Spleen (tissue), 11 donors: ENCODE measurements at regions not wholly inside any gene's neighbourhood (a gene's known extent, or its start where the extent isn't known, plus 50 kb on each side); places are given as distances from the start of the nearest gene placed in this dataset.
"Not testable (repeated sequence)": the region's sequence is repeated elsewhere in the genome, so short reads cannot be mapped to it uniquely, and the experiment has no call there.

Source experiments
- DNase-seq: peaks from one replicate; pipeline ENCODE4 v3.0.0-alpha.2; 2020
- H3K27ac ChIP-seq, 8 donors: fragments of 200-600 bp; sonication (generic) in 7 of 8; 1 replicate in 4 of 8; 2 replicates in 4 of 8; pipeline versions ENCODE4 v1.5.0 to v1.8.0; 2016 to 2021; ENCODE audit warnings: inconsistent platforms in 4 of 8, mild to moderate bottlenecking in 4 of 8, moderate library complexity in 1 of 8
- H3K27me3 ChIP-seq, 7 donors: fragments of 200-600 bp; sonication (generic) in 6 of 7; replicated peaks in 1 of 7; 1 replicate in 4 of 7; 2 replicates in 3 of 7; pipeline versions ENCODE4 v1.5.0 to v1.8.0; 2016 to 2021; ENCODE audit warnings: inconsistent platforms in 3 of 7, mild to moderate bottlenecking in 1 of 7
- H3K36me3 ChIP-seq, 6 donors: fragments of 200-600 bp; sonication (generic) in 5 of 6; 1 replicate in 4 of 6; 2 replicates in 2 of 6; pipeline versions ENCODE4 v1.5.0 to v1.8.0; 2016 to 2021; ENCODE audit warnings: inconsistent platforms in 2 of 6
- H3K4me1 ChIP-seq, 6 donors: fragments of 200-600 bp; sonication (generic) in 5 of 6; 1 replicate in 3 of 6; 2 replicates in 3 of 6; pipeline versions ENCODE4 v1.5.0 to v1.8.0; 2016 to 2021; ENCODE audit warnings: inconsistent platforms in 3 of 6
- H3K4me3 ChIP-seq, 8 donors: fragments of 200-600 bp; sonication (generic) in 7 of 8; 1 replicate in 4 of 8; 2 replicates in 4 of 8; pipeline versions ENCODE4 v1.5.0 to v1.8.0; 2016 to 2021; ENCODE audit warnings: inconsistent platforms in 4 of 8, mild to moderate bottlenecking in 4 of 8, moderate library complexity in 2 of 8
- H3K9me3 ChIP-seq, 8 donors: fragments of 200-600 bp; sonication (generic) in 7 of 8; 1 replicate in 4 of 8; 2 replicates in 4 of 8; pipeline versions ENCODE4 v1.5.0 to v1.8.0; 2016 to 2021; ENCODE audit warnings: inconsistent platforms in 4 of 8
- POLR2A ChIP-seq, 3 donors: fragments of 450-650 bp; IDR thresholded peaks; one replicate each; pipeline ENCODE4 v1.5.1; 2017; ENCODE audit warnings: antibody characterized with exemption in 3 of 3, mild to moderate bottlenecking in 1 of 3
- POLR2AphosphoS5 ChIP-seq, 3 donors: sonication (generic); formaldehyde crosslinking; IDR thresholded peaks; one replicate each; pipeline ENCODE4 v1.5.1; 2017; ENCODE audit warnings: antibody characterized with exemption in 3 of 3
- WGBS, 5 donors: extraction: QIAGEN DNeasy Blood & Tissue Kit in 3 of 5; methylation state at CpG; one replicate each; pipeline versions ENCODE4 v1.1.5 to v1.1.7; 2013 to 2018; 5-methylcytosine and 5-hydroxymethylcytosine counted together
- intact Hi-C: fragments of 100-400 bp; cut with DNase I; formaldehyde crosslinking; loops from one replicate; pipeline ENCODE4 v1.15.0; 2023; ENCODE audit warnings: low total_unique reads
- TF ChIP-seq, protein P1 (sequence below), 11 experiments: fragments of 200-600 bp in 7 of 11; fragments of 450-650 bp in 4 of 11; sonication (generic) in 4 of 11; IDR thresholded peaks in 8 of 11; conservative IDR thresholded peaks in 3 of 11; 1 replicate in 7 of 11; 2 replicates in 4 of 11; pipeline versions ENCODE4 v1.4.0 to v1.8.0; 2016 to 2021; ENCODE audit warnings: antibody characterized with exemption in 11 of 11, inconsistent platforms in 4 of 11, mild to moderate bottlenecking in 1 of 11
- donor health status: healthy with polysubstance abuse.
- donor health status: DM: no; HTN: no; CAD: no; lungs with moderate emphysema.
- donor health status: DM: no; HTN: no; CAD: no.
- donor health status: Bipolar disorder and iron deficiency.
- donor health status: healthy.
- donor health status: DM: no; HTN: no; CAD: no.
- donor health status: DM: yes; HTN: yes; CAD: no.

DNA sequence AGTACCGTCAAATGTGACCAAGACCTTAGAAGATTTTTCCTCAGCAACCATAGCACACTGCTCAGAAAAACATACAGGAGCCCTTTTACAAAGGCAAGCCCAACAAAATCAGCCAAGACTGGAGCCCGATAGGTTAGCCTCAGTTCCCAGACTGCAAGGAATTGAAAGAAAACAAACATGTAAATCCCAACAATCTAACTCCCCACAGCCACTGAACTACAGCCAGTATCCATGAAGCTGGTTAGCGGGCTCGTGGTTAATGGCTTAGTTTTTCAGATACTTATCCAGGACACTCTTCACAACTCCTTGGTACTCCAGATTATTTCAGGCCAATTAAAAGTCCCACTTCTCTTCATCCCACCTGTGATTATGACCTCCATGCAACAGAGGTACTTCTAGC is 201.6 kb downstream of the IPMK start:
- intact Hi-C loops = loop anchor here (10.0 kb wide), 1 partner anchor 731 kb away; no protein-coding TSS in a partner anchor
- Histone ChIP-seq H3K27ac (no peak overlapping the region), H3K4me3 (no peak overlapping the region), H3K9me3 (no peaks in the 10 kb centered on the region), H3K27me3 (no peaks in the 10 kb centered on the region), H3K36me3 (no peaks in the 10 kb centered on the region), H3K4me1 (no peaks in the 10 kb centered on the region)
- TF ChIP-seq POLR2A (IDR thresholded peaks at IDR 0.05) (no peak), POLR2AphosphoS5 (IDR thresholded peaks at IDR 0.05) (no peak)
- TF ChIP-seq, protein P1, sequence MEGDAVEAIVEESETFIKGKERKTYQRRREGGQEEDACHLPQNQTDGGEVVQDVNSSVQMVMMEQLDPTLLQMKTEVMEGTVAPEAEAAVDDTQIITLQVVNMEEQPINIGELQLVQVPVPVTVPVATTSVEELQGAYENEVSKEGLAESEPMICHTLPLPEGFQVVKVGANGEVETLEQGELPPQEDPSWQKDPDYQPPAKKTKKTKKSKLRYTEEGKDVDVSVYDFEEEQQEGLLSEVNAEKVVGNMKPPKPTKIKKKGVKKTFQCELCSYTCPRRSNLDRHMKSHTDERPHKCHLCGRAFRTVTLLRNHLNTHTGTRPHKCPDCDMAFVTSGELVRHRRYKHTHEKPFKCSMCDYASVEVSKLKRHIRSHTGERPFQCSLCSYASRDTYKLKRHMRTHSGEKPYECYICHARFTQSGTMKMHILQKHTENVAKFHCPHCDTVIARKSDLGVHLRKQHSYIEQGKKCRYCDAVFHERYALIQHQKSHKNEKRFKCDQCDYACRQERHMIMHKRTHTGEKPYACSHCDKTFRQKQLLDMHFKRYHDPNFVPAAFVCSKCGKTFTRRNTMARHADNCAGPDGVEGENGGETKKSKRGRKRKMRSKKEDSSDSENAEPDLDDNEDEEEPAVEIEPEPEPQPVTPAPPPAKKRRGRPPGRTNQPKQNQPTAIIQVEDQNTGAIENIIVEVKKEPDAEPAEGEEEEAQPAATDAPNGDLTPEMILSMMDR (IDR thresholded peaks at IDR 0.05 in 8 of 11, conservative IDR thresholded peaks at IDR 0.05 in 3 of 11) = no peak
- DNase-seq = no peak
- WGBS, 5 donors = 57 to 76% (median 72%) methylated on average over 4 of the region's 4 CpGs

DNA sequence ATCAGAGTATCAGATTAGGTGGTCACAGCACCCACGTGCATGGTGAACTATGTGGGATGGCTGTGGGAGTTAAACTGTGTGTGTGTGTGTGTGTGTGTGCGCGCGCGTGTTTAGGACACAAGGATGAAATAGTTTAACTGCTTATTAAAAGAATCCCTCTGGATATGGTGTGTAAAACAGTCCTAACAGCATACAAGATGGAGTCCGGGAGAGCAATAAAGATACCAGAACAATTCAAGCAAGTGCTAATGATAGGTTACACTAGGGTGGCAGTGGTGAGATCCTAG is 202.2 kb downstream of the IPMK start:
- H3K9me3 ChIP-seq = no peaks in the 10 kb centered on the region
- peaks cover 0 to 3% (median 0%) of the 10 kb centered on the region in 7 donors for H3K27me3 ChIP-seq
- no peaks in the 10 kb centered on the region for H3K4me1 ChIP-seq
- H3K27ac ChIP-seq = no peak overlapping the region
- intact Hi-C loops = loop anchor here (10.0 kb wide), 1 partner anchor 731 kb away; no protein-coding TSS in a partner anchor
- TF ChIP-seq POLR2AphosphoS5 (IDR thresholded peaks at IDR 0.05) (no peak), POLR2A (IDR thresholded peaks at IDR 0.05) (no peak)
- TF ChIP-seq, protein P1 (IDR thresholded peaks at IDR 0.05 in 8 of 11, conservative IDR thresholded peaks at IDR 0.05 in 3 of 11) = peak in 1 of 11 experiments; percentile 0
- WGBS, 5 donors = 54 to 69% (median 63%) methylated on average over 6 of the region's 6 CpGs
- H3K4me3 ChIP-seq = no peak overlapping the region
- H3K36me3 ChIP-seq = no peaks in the 10 kb centered on the region
- no peak for DNase-seq

DNA sequence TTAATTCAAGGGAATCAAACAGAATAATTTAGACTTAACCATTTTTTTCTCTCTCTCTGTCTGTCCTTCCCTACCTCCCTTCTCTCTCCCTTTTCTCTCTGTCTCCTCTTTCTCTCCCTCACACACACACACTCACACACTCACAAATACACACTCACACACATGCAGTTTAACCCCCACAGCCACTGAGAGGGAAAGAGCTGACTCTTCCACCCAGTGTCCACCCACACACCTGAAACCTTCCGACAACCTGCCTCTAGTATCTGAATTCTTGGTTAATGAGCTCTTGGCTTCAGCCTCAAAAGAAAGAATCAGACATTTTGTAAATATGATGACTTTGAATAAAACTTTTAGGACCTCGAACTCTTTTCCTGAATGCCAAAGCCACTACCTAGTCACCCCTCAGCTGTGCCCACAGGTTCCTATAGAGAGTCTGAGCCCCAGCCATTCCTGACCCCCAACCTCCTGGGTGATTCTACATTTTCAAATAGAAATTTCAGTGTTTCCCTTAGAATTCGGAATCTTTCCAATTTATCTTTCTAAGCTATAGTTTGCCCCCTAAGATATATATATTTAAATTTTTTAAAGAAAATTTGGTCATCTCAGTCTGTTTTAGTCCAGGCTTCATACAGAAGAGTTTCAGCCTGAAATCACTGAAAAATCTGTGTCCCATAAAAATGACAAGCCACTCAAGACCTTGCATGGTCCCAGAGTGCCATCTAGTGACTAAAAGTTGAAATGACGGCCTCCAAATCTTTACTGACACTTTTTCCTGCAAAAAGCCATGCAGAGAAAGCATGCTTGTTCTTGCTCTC is 202.8 kb downstream of the IPMK start:
- 53 to 65% (median 61%) methylated on average over 4 of the region's 4 CpGs for WGBS, 5 donors
- H3K36me3 ChIP-seq = no peaks in the 10 kb centered on the region
- H3K9me3 ChIP-seq = no peaks in the 10 kb centered on the region
- H3K27me3 ChIP-seq = peaks cover 0 to 5% (median 0%) of the 10 kb centered on the region in 7 donors
- H3K4me1 ChIP-seq = no peaks in the 10 kb centered on the region
- intact Hi-C loops = loop anchor here (10.0 kb wide), 1 partner anchor 730 kb away; no protein-coding TSS in a partner anchor
- no peak overlapping the region for H3K4me3 ChIP-seq
- no peak for DNase-seq
- TF ChIP-seq, protein P1 (IDR thresholded peaks at IDR 0.05 in 8 of 11, conservative IDR thresholded peaks at IDR 0.05 in 3 of 11) = peak in 8 of 11 experiments; percentile 10 to 42 (median 34)
- TF ChIP-seq POLR2A (IDR thresholded peaks at IDR 0.05) = no peak
- H3K27ac ChIP-seq = no peak overlapping the region

DNA sequence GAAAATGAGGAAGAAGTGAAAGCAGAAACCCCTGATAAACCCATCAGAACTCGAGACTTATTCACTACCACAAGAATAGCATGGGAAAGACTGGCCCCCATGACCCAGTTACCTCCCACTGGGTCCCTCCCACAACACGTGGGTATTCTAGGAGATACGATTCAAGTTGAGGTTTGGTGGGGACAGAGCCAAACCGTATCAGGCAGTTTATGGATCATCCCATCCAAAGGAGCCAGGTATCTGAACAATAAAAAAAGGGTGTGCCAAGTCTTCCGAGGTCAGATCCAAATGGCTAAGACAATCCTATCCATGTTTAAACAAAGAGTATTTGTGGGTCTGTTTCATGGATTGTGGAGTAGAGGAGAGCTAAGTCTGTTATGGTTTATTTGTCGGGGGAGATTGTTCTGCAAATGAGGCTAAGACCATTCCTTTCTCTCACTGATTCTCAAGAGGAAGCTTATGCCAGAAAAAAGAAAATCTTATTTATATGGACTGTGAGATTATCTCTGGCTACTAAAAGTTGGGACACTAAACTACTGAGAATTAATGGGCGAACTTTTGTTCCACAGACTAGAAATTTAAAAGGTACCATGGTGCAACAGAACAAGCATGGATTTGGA is 203.7 kb downstream of the IPMK start:
- no peak overlapping the region for H3K4me3 ChIP-seq
- no peaks in the 10 kb centered on the region for H3K36me3 ChIP-seq
- no peak for DNase-seq
- TF ChIP-seq, protein P1 (IDR thresholded peaks at IDR 0.05 in 8 of 11, conservative IDR thresholded peaks at IDR 0.05 in 3 of 11) = no peak
- TF ChIP-seq POLR2AphosphoS5 (IDR thresholded peaks at IDR 0.05) (no peak), POLR2A (IDR thresholded peaks at IDR 0.05) (no peak)
- H3K9me3 ChIP-seq = no peaks in the 10 kb centered on the region
- no peaks in the 10 kb centered on the region for H3K4me1 ChIP-seq
- peaks cover 0 to 5% (median 0%) of the 10 kb centered on the region in 7 donors for H3K27me3 ChIP-seq
- intact Hi-C loops = loop anchor here (10.0 kb wide), 1 partner anchor 729 kb away; no protein-coding TSS in a partner anchor
- WGBS, 5 donors = 36 to 57% (median 46%) methylated on average over 7 of the region's 7 CpGs
- no peak overlapping the region for H3K27ac ChIP-seq

DNA sequence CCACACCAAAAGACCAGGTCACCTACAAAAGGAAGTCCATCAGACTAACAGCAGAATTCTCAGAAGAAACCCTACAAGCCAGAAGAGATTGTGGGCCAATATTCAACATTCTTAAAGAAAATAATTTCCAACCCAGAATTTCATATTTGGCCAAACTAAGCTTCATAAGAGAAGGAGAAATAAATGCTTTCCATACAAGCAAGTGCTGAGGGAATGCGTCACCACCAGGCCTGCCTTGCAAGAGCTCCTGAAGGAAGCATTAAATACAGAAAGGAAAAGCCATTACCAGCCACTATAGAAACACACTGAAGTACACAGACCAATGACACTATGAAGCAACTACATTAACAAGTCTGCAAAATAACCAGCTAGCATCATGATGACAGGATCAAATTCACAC is 209.0 kb downstream of the IPMK start:
- DNase-seq, H3K4me3 ChIP-seq, H3K36me3 ChIP-seq, H3K9me3 ChIP-seq, H3K27me3 ChIP-seq, H3K4me1 ChIP-seq, intact Hi-C loops, H3K27ac ChIP-seq: not testable (repeated sequence)
- WGBS, 5 donors = 78 to 95% (median 92%) methylated on average over 1 of the region's 1 CpG
